ENCODE measurements at regions not wholly inside any gene's neighbourhood (a gene's known extent, or its start where the extent isn't known, plus 50 kb on each side); places are given as distances from the start of the nearest gene placed in this dataset.

GRCh38 chr4:156084373-156084772, 130.7 kb upstream of the CTSO start:
- TF ChIP-seq, protein P1, sequence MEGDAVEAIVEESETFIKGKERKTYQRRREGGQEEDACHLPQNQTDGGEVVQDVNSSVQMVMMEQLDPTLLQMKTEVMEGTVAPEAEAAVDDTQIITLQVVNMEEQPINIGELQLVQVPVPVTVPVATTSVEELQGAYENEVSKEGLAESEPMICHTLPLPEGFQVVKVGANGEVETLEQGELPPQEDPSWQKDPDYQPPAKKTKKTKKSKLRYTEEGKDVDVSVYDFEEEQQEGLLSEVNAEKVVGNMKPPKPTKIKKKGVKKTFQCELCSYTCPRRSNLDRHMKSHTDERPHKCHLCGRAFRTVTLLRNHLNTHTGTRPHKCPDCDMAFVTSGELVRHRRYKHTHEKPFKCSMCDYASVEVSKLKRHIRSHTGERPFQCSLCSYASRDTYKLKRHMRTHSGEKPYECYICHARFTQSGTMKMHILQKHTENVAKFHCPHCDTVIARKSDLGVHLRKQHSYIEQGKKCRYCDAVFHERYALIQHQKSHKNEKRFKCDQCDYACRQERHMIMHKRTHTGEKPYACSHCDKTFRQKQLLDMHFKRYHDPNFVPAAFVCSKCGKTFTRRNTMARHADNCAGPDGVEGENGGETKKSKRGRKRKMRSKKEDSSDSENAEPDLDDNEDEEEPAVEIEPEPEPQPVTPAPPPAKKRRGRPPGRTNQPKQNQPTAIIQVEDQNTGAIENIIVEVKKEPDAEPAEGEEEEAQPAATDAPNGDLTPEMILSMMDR (IDR thresholded peaks at IDR 0.05) = no peak
- TF ChIP-seq POLR2A (IDR thresholded peaks at IDR 0.05) (no peak), POLR2AphosphoS5 (IDR thresholded peaks at IDR 0.05; ENCODE audit: insufficient read depth in 1 of 2, low read depth in 1 of 2) (no peak)
